ENCODE measurements at regions not wholly inside any gene's neighbourhood (a gene's known extent, or its start where the extent isn't known, plus 50 kb on each side); places are given as distances from the start of the nearest gene placed in this dataset.
"Not testable (repeated sequence)": the region's sequence is repeated elsewhere in the genome, so short reads cannot be mapped to it uniquely, and the experiment has no call there.

- H3K4me3 ChIP-seq (replicated peaks in 1 of 3; ENCODE audit: insufficient read depth in 1 of 3, low read depth in 2 of 3, low read length in 3 of 3): no peak overlapping the region
- H3K9ac ChIP-seq (ENCODE audit: insufficient read depth, low read depth, low read length): no peak overlapping the region
- 43% methylated on average over 5 of the region's 5 CpGs for WGBS (ENCODE audit: low lambda C conversion rate)
- no peaks in the 10 kb centered on the region for H3K36me3 ChIP-seq (replicated peaks in 1 of 2; ENCODE audit: control insufficient read depth in 1 of 2, insufficient read depth in 2 of 2, low read length in 2 of 2)
- H2AFZ ChIP-seq (ENCODE audit: low read length): no peak overlapping the region
- no peaks in the 10 kb centered on the region for H3K27me3 ChIP-seq (ENCODE audit: control insufficient read depth in 1 of 2, insufficient read depth in 2 of 2, low read length in 2 of 2)
- H3K9me3 ChIP-seq (ENCODE audit: low read length): no peaks in the 10 kb centered on the region
- in situ Hi-C loops (cut with HindIII; ENCODE audit: extremely low pct_ligation_motif_present, low pct_unique_long_range_greater_than_20kb): no loop called here
- no peak overlapping the region for H3K27ac ChIP-seq (ENCODE audit: extremely low read length, insufficient read depth, low read length)
- no TSS peak for BruUV-seq (replicated peaks)
- ChIA-PET CTCF (ENCODE audit: low intra/inter-chr PET ratio, low total read pairs) (no interaction called here), POLR2A (no interaction called here)
- DNase-seq (ENCODE audit: low spot score): no peak
- intact Hi-C loops (cut with micrococcal nuclease; ENCODE audit: unreplicated experiment): no loop called here
- no peak for FAIRE-seq
- no peak overlapping the region for H3K4me2 ChIP-seq (ENCODE audit: low read depth, low read length)
- no peaks in the 10 kb centered on the region for H4K20me1 ChIP-seq (ENCODE audit: insufficient read depth, low read length)
- TF ChIP-seq SIX4 (CRISPR knock-in tag; IDR thresholded peaks at IDR 0.05): peak; percentile 66; the same call in 1 of the 2 replicates
- no peak for TF ChIP-seq MLX (CRISPR knock-in tag; IDR thresholded peaks at IDR 0.05)
- no peaks in the 10 kb centered on the region for H3K79me2 ChIP-seq (ENCODE audit: insufficient read depth, low read length)
- H3K4me1 ChIP-seq (ENCODE audit: insufficient read depth, low read length): 0 out of 2 replicates have a peak, but pooled peaks cover 11% of the 10 kb centered on the region
- no peak for ATAC-seq
Measured at GRCh38 chr6:27168586-27169443, 78.7 kb upstream of the PRSS16 start.

- FAIRE-seq; ATAC-seq; H3K9me3 ChIP-seq (ENCODE audit: low read length); CTCF ChIA-PET (ENCODE audit: low intra/inter-chr PET ratio, low total read pairs); H3K4me3 ChIP-seq (replicated peaks in 1 of 3; ENCODE audit: insufficient read depth in 1 of 3, low read depth in 2 of 3, low read length in 3 of 3); H2AFZ ChIP-seq (ENCODE audit: low read length); H3K9ac ChIP-seq (ENCODE audit: insufficient read depth, low read depth, low read length); H4K20me1 ChIP-seq (ENCODE audit: insufficient read depth, low read length); H3K79me2 ChIP-seq (ENCODE audit: insufficient read depth, low read length); intact Hi-C loops (cut with micrococcal nuclease; ENCODE audit: unreplicated experiment); BruUV-seq (replicated peaks); DNase-seq (ENCODE audit: low spot score); H3K4me2 ChIP-seq (ENCODE audit: low read depth, low read length); H3K27me3 ChIP-seq (ENCODE audit: control insufficient read depth in 1 of 2, insufficient read depth in 2 of 2, low read length in 2 of 2); H3K36me3 ChIP-seq (replicated peaks in 1 of 2; ENCODE audit: control insufficient read depth in 1 of 2, insufficient read depth in 2 of 2, low read length in 2 of 2); H3K27ac ChIP-seq (ENCODE audit: extremely low read length, insufficient read depth, low read length): not testable (repeated sequence)
- in situ Hi-C loops (cut with HindIII; ENCODE audit: extremely low pct_ligation_motif_present, low pct_unique_long_range_greater_than_20kb): loop anchor here (10.0 kb wide), 2 partner anchors 332 to 732 kb away; no protein-coding TSS in a partner anchor
- POLR2A ChIA-PET: interaction anchor here (0.7 kb wide), 1 partner anchor 513 kb away, joined by 5 read pairs; the partner anchor contains the start of gene ZNF322
- WGBS (ENCODE audit: low lambda C conversion rate): 57% methylated on average over 19 of the region's 19 CpGs
- peaks cover 17% of the 10 kb centered on the region; the same call in 1 of the 2 replicates for H3K4me1 ChIP-seq (ENCODE audit: insufficient read depth, low read length)
Measured at GRCh38 chr6:27172524-27173231, 74.8 kb upstream of the PRSS16 start.

- H3K9ac ChIP-seq (ENCODE audit: insufficient read depth, low read depth, low read length); CTCF ChIA-PET (ENCODE audit: low intra/inter-chr PET ratio, low total read pairs); H3K27me3 ChIP-seq (ENCODE audit: control insufficient read depth in 1 of 2, insufficient read depth in 2 of 2, low read length in 2 of 2); H3K36me3 ChIP-seq (replicated peaks in 1 of 2; ENCODE audit: control insufficient read depth in 1 of 2, insufficient read depth in 2 of 2, low read length in 2 of 2); H3K9me3 ChIP-seq (ENCODE audit: low read length); H3K27ac ChIP-seq (ENCODE audit: extremely low read length, insufficient read depth, low read length); H3K4me3 ChIP-seq (replicated peaks in 1 of 3; ENCODE audit: insufficient read depth in 1 of 3, low read depth in 2 of 3, low read length in 3 of 3); intact Hi-C loops (cut with micrococcal nuclease; ENCODE audit: unreplicated experiment); H3K79me2 ChIP-seq (ENCODE audit: insufficient read depth, low read length); H2AFZ ChIP-seq (ENCODE audit: low read length); H3K4me2 ChIP-seq (ENCODE audit: low read depth, low read length); DNase-seq (ENCODE audit: low spot score); BruUV-seq (replicated peaks); FAIRE-seq; H4K20me1 ChIP-seq (ENCODE audit: insufficient read depth, low read length); POLR2A ChIA-PET; ATAC-seq: not testable (repeated sequence)
- peaks cover 20% of the 10 kb centered on the region for H3K4me1 ChIP-seq (ENCODE audit: insufficient read depth, low read length)
- in situ Hi-C loops (cut with HindIII; ENCODE audit: extremely low pct_ligation_motif_present, low pct_unique_long_range_greater_than_20kb): loop anchor here (10.0 kb wide), 2 partner anchors 332 to 732 kb away; no protein-coding TSS in a partner anchor
- WGBS (ENCODE audit: low lambda C conversion rate): 60% methylated on average over 8 of the region's 8 CpGs
Measured at GRCh38 chr6:27173232-27173601, 74.3 kb upstream of the PRSS16 start.

Measured in HepG2 (cell line).